Psoas muscle (tissue), 7 donors: ENCODE measurements at regions not wholly inside any gene's neighbourhood (a gene's known extent, or its start where the extent isn't known, plus 50 kb on each side); places are given as distances from the start of the nearest gene placed in this dataset.
A peak's percentile ranks its signal among the peaks of the same experiment; 100 is the strongest.

Source experiments
- ATAC-seq, 4 donors: fragments of 200-7000 bp; cut with Tn5 transposase; one replicate each; pipeline ENCODE4 v1.9.1; 2020; ENCODE audit warnings: moderate library complexity in 3 of 4, mild to moderate bottlenecking in 2 of 4
- DNase-seq, 2 donors: peaks; one replicate each; pipeline ENCODE4 v3.0.0-alpha.2; 2020
- H3K27ac ChIP-seq: fragments of 200-600 bp; one replicate; pipeline ENCODE4 v1.8.0; 2022
- H3K27me3 ChIP-seq, 3 donors: fragments of 200-600 bp in 1 of 3; one replicate each; pipeline versions ENCODE4 v1.6.1 to v1.8.0; 2013 to 2022; ENCODE audit warnings: low read length in 2 of 3, mild to moderate bottlenecking in 2 of 3, moderate library complexity in 1 of 3; ENCODE audit not compliant: insufficient read depth in 3 of 3
- H3K36me3 ChIP-seq, 2 donors: fragments of 200-600 bp in 1 of 2; one replicate each; pipeline versions ENCODE4 v1.6.1 to v1.8.0; 2013 to 2022; ENCODE audit warnings: low read depth in 1 of 2, mild to moderate bottlenecking in 1 of 2, moderate library complexity in 1 of 2; ENCODE audit not compliant: insufficient read depth in 1 of 2
- H3K4me1 ChIP-seq: fragments of 200-600 bp; one replicate; pipeline ENCODE4 v1.8.0; 2022
- H3K4me3 ChIP-seq: fragments of 200-600 bp; one replicate; pipeline ENCODE4 v1.8.0; 2022; ENCODE audit warnings: mild to moderate bottlenecking
- H3K9me3 ChIP-seq: fragments of 200-600 bp; one replicate; pipeline ENCODE4 v1.8.0; 2022
- CTCF ChIP-seq: fragments of 200-600 bp; IDR thresholded peaks from one replicate; pipeline ENCODE4 v1.8.0; 2022; ENCODE audit warnings: antibody characterized with exemption
- WGBS, 3 donors: extraction: QIAGEN DNeasy Blood & Tissue Kit; methylation state at CpG; one replicate each; pipeline versions ENCODE4 v1.1.6 to v1.1.7; 2013; 5-methylcytosine and 5-hydroxymethylcytosine counted together
- intact Hi-C, 2 donors: fragments of 100-400 bp; cut with DNase I; formaldehyde crosslinking; loops; one replicate each; pipeline versions ENCODE4 v1.11.0 to v1.14.2; 2022
- donor health status: healthy with polysubstance abuse.
- donor health status: DM: no; HTN: no; CAD: no; lungs with moderate emphysema.
- donor health status: Bipolar disorder and iron deficiency.
- donor health status: healthy.
- donor health status: DM: yes; HTN: yes; CAD: no.
- donor health status: DM: no; HTN: no; CAD: no.
- donor health status: DM: yes; HTN: yes; CAD: no.

GRCh38 chr11:92707173-92707619 is 262.3 kb upstream of the MTNR1B start:
- H3K27me3 ChIP-seq: peaks cover 0 to 2% (median 0%) of the 10 kb centered on the region in 3 donors
- intact Hi-C loops: no loop called here
- ATAC-seq (peak in 1 of 4 donors; percentile 67), DNase-seq (peak in 1 of 2 donors; percentile 64)
- H3K27ac ChIP-seq: no peak overlapping the region
- no peak for TF ChIP-seq CTCF
- WGBS, 3 donors: 52 to 55% (median 52%) methylated on average over 3 of the region's 3 CpGs
- H3K4me3 ChIP-seq: no peak overlapping the region
- no peaks in the 10 kb centered on the region for H3K9me3 ChIP-seq
- H3K4me1 ChIP-seq: no peaks in the 10 kb centered on the region
- no peaks in the 10 kb centered on the region for H3K36me3 ChIP-seq

- H3K9me3 ChIP-seq: no peaks in the 10 kb centered on the region
- no peak overlapping the region for H3K27ac ChIP-seq
- no peak overlapping the region for H3K4me3 ChIP-seq
- intact Hi-C loops: no loop called here
- no peak for TF ChIP-seq CTCF
- ATAC-seq: no peak
- peaks cover 0 to 2% (median 0%) of the 10 kb centered on the region in 3 donors for H3K27me3 ChIP-seq
- no peaks in the 10 kb centered on the region for H3K4me1 ChIP-seq
- DNase-seq: no peak
- no peaks in the 10 kb centered on the region for H3K36me3 ChIP-seq
- WGBS, 3 donors: 49 to 69% (median 61%) methylated on average over 1 of the region's 1 CpG
Observed at GRCh38 chr11:92707665-92708064, 261.8 kb upstream of the MTNR1B start.

GRCh38 chr11:92709329-92709728 is 260.1 kb upstream of the MTNR1B start:
- TF ChIP-seq CTCF: no peak
- Histone ChIP-seq H3K9me3 (no peaks in the 10 kb centered on the region), H3K4me1 (no peaks in the 10 kb centered on the region), H3K27me3 (peaks cover 0 to 2% (median 0%) of the 10 kb centered on the region in 3 donors), H3K27ac (no peak overlapping the region), H3K4me3 (no peak overlapping the region), H3K36me3 (no peaks in the 10 kb centered on the region)
- no peak for DNase-seq
- no peak for ATAC-seq
- intact Hi-C loops: no loop called here
- WGBS, 3 donors: 82 to 89% (median 89%) methylated on average over 4 of the region's 4 CpGs

- intact Hi-C loops: no loop called here
- ATAC-seq (no peak), DNase-seq (no peak)
- TF ChIP-seq CTCF: no peak
- Histone ChIP-seq H3K27me3 (peaks cover 0 to 2% (median 0%) of the 10 kb centered on the region in 3 donors), H3K4me1 (no peaks in the 10 kb centered on the region), H3K9me3 (no peaks in the 10 kb centered on the region), H3K36me3 (no peaks in the 10 kb centered on the region), H3K4me3 (no peak overlapping the region), H3K27ac (no peak overlapping the region)
- 41 to 49% (median 44%) methylated on average over 4 of the region's 4 CpGs for WGBS, 3 donors
Observed at GRCh38 chr11:92711926-92712325, 257.5 kb upstream of the MTNR1B start.

GRCh38 chr11:92714111-92714510 is 255.3 kb upstream of the MTNR1B start:
- ATAC-seq (no peak), DNase-seq (no peak)
- TF ChIP-seq CTCF: no peak
- H3K27me3 ChIP-seq: peaks cover 0 to 2% (median 0%) of the 10 kb centered on the region in 3 donors
- no peaks in the 10 kb centered on the region for H3K4me1 ChIP-seq
- H3K4me3 ChIP-seq: no peak overlapping the region
- intact Hi-C loops: no loop called here
- H3K9me3 ChIP-seq: no peaks in the 10 kb centered on the region
- no peak overlapping the region for H3K27ac ChIP-seq
- 27 to 46% (median 39%) methylated on average over 1 of the region's 1 CpG for WGBS, 3 donors
- no peaks in the 10 kb centered on the region for H3K36me3 ChIP-seq
